GM12892 (cell line): ENCODE measurements at regions not wholly inside any gene's neighbourhood (a gene's known extent, or its start where the extent isn't known, plus 50 kb on each side); places are given as distances from the start of the nearest gene placed in this dataset.

Experiments
- POLR2A ChIP-seq: IDR thresholded peaks from 2 replicates; pipeline ENCODE4 v1.6.1; 2011; ENCODE audit warnings: low read depth, low read length, control low read depth
- POLR2AphosphoS5 ChIP-seq: IDR thresholded peaks from 2 replicates; pipeline ENCODE4 v1.6.1; 2011; ENCODE audit warnings: low read depth, low read length, control low read depth
- TAF1 ChIP-seq: IDR thresholded peaks from 2 replicates; pipeline ENCODE4 v1.6.1; 2011; ENCODE audit warnings: low read depth, mild to moderate bottlenecking, control low read depth, low read length, borderline replicate concordance

DNA sequence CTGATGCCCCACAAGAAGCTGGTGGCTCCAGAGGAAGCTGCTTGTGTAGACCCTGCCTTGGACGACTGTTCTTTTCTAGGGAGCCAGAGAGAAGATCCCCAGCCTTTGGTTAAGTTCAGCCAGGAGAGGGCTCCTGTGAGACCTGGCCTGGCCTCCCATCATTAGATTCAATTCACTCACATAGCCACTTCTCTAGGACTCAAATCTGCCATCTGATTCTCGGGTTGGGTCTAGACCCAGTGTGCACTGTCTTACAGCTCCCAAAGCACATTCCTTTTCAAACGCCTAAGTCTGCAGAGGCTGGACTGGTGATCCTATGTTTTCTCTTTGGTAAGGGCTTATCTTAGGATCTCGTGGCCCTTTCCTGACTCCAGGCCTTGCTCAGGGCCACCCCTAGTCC is 81.7 kb upstream of the NPHP3 start:
- no peak for TF ChIP-seq POLR2A
- TF ChIP-seq POLR2AphosphoS5: no peak
- TF ChIP-seq TAF1: no peak
